SU-DHL-6 (cell line): ENCODE measurements at regions not wholly inside any gene's neighbourhood (a gene's known extent, or its start where the extent isn't known, plus 50 kb on each side); places are given as distances from the start of the nearest gene placed in this dataset.

ENCODE experiments used
- H2AFZ ChIP-seq: fragments of 200-600 bp; sonication (generic); 2 replicates; pipeline ENCODE4 v1.6.1; 2014; ENCODE audit warnings: low read depth, mild to moderate bottlenecking, moderate library complexity, mixed read lengths, antibody characterized with exemption, low read length; ENCODE audit not compliant: severe bottlenecking
- H3F3A ChIP-seq: fragments of 200-600 bp; shearing (Covaris generic); 2 replicates; pipeline ENCODE4 v1.6.0; 2016; ENCODE audit warnings: antibody characterized with exemption, mild to moderate bottlenecking; ENCODE audit not compliant: insufficient read depth
- H3K27ac ChIP-seq: fragments of 200-600 bp; sonication (generic); 2 replicates; pipeline ENCODE4 v1.5.1; 2016; ENCODE audit warnings: low read depth, mild to moderate bottlenecking, low read length, moderate library complexity, mixed read lengths
- H3K27me3 ChIP-seq: fragments of 200-600 bp; sonication (generic), shearing (Covaris generic); 2 replicates; pipeline ENCODE4 v1.6.0; 2014; ENCODE audit warnings: mild to moderate bottlenecking, low read length
- H3K36me3 ChIP-seq: fragments of 200-600 bp; sonication (generic); 2 replicates; pipeline ENCODE4 v1.6.1; 2014; ENCODE audit warnings: mild to moderate bottlenecking, low read length, mixed read lengths
- H3K4me2 ChIP-seq: fragments of 300-600, 200-600 bp; shearing (Covaris generic), sonication (generic); 2 replicates; pipeline ENCODE4 v1.6.0; 2014; ENCODE audit warnings: low read length, low read depth, mild to moderate bottlenecking; ENCODE audit not compliant: poor library complexity, severe bottlenecking
- H3K4me3 ChIP-seq: fragments of 200-600 bp; sonication (generic); 2 replicates; pipeline ENCODE4 v1.5.1; 2014; ENCODE audit warnings: antibody characterized with exemption, low read length, mild to moderate bottlenecking, mixed read lengths; ENCODE audit not compliant: insufficient read depth, poor library complexity, severe bottlenecking
- H3K79me2 ChIP-seq: fragments of 200-600 bp; sonication (generic); 2 replicates; pipeline ENCODE4 v1.6.1; 2014; ENCODE audit warnings: mild to moderate bottlenecking, low read length, moderate library complexity; ENCODE audit not compliant: insufficient read depth
- H3K9ac ChIP-seq: fragments of 200-600 bp; sonication (generic); 2 replicates; pipeline ENCODE4 v1.7.0; 2014; ENCODE audit warnings: mild to moderate bottlenecking, low read length
- H3K9me2 ChIP-seq: fragments of 200-600 bp; sonication (generic); replicated peaks from 2 replicates; pipeline ENCODE4 v1.6.1; 2014; ENCODE audit warnings: low read length; ENCODE audit not compliant: insufficient read depth
- H3K9me3 ChIP-seq: fragments of 200-600 bp; sonication (generic); 2 replicates; pipeline ENCODE4 v1.6.1; 2014; ENCODE audit warnings: low read length, mixed read lengths; ENCODE audit not compliant: insufficient read depth
- H4K20me1 ChIP-seq: fragments of 200-600 bp; sonication (generic); 2 replicates; pipeline ENCODE4 v1.6.1; 2014; ENCODE audit warnings: low read depth, mild to moderate bottlenecking, antibody characterized with exemption, low read length, moderate library complexity, mixed read lengths
- CTCF ChIP-seq: fragments of 200-600 bp; sonication (generic); IDR thresholded peaks from one replicate; pipeline ENCODE4 v1.5.1; 2017; ENCODE audit warnings: antibody characterized with exemption, mild to moderate bottlenecking, low read length, moderate library complexity; ENCODE audit not compliant: insufficient read depth, poor library complexity, severe bottlenecking
- EZH2phosphoT487 ChIP-seq: fragments of 200-600 bp; sonication (generic), shearing (Covaris generic); conservative IDR thresholded peaks from 2 replicates; pipeline ENCODE4 v1.6.1; 2018; ENCODE audit warnings: mild to moderate bottlenecking, antibody characterized with exemption, low read length, moderate library complexity, mixed read lengths

DNA sequence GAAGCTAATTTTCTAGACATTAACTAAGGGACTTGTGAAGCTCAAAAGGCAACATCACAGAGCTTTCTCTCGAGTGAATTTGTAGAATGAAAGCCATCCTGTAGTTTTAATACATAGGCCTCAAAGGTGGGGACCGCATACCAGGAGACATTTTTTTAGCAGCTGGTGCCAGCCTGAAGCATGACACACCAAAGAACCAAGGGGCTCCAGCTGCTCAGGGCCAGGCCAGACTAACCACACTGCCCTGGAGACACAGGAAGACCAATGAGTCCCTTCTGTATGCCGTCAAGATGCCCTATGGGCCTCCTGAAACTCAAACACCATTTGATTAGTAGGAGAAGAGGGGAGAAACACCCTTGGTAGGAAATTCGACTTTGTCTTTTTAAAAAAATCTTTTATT lies 113.9 kb upstream of the CACNA1E start:
- Histone ChIP-seq H3K9me2 (no peaks in the 10 kb centered on the region), H3K27me3 (no peaks in the 10 kb centered on the region), H3K27ac (no peak overlapping the region), H3K36me3 (no peaks in the 10 kb centered on the region), H4K20me1 (no peaks in the 10 kb centered on the region), H3F3A (no peaks in the 10 kb centered on the region), H3K79me2 (no peaks in the 10 kb centered on the region), H3K9me3 (no peaks in the 10 kb centered on the region), H3K9ac (no peak overlapping the region), H3K4me2 (no peak overlapping the region), H3K4me3 (no peak overlapping the region), H2AFZ (no peak overlapping the region)
- TF ChIP-seq CTCF, result no peak
- no peak for TF ChIP-seq EZH2phosphoT487

- Histone ChIP-seq H3K27me3 (peaks cover 4% of the 10 kb centered on the region; the same call in 1 of the 2 replicates), H3K9me2 (no peaks in the 10 kb centered on the region), H3K4me2 (no peak overlapping the region), H4K20me1 (no peaks in the 10 kb centered on the region), H3K79me2 (no peaks in the 10 kb centered on the region), H3K27ac (no peak overlapping the region), H3K4me3 (no peak overlapping the region), H3F3A (no peaks in the 10 kb centered on the region), H3K36me3 (no peaks in the 10 kb centered on the region), H3K9ac (no peak overlapping the region), H3K9me3 (no peaks in the 10 kb centered on the region), H2AFZ (no peak overlapping the region)
- no peak for TF ChIP-seq CTCF
Measured at GRCh38 chr1:181383695-181384094, 99.6 kb upstream of the CACNA1E start.

DNA sequence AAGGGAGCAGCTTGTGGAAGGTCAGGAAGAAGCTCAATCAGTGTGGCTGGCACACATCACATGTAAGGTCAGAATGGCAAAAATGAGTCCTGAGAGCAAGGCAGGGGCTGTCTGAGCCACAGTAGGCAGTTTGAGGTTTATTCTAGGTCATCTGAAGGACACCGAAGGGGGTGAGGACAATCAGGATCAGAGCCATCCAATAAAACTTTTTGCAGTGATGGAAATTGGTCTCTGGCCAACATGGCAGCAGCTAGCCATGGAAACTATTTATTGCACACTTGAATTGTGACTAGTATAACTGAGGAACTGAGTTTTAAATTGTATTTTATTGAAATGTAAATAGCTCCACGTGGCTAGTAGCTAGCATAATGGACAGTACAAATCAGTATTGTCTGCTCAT lies 97.0 kb upstream of the CACNA1E start:
- Histone ChIP-seq H3K9ac (no peak overlapping the region), H3K9me2 (no peaks in the 10 kb centered on the region), H3K9me3 (no peaks in the 10 kb centered on the region), H4K20me1 (no peaks in the 10 kb centered on the region), H3F3A (no peaks in the 10 kb centered on the region), H2AFZ (no peak overlapping the region), H3K4me3 (no peak overlapping the region), H3K27me3 (no peaks in the 10 kb centered on the region), H3K79me2 (no peaks in the 10 kb centered on the region), H3K27ac (no peak overlapping the region), H3K36me3 (no peaks in the 10 kb centered on the region), H3K4me2 (no peak overlapping the region)
- TF ChIP-seq EZH2phosphoT487 (no peak), CTCF (no peak)

GRCh38 chr1:181386951-181387350 lies 96.4 kb upstream of the CACNA1E start:
- Histone ChIP-seq H3F3A (no peaks in the 10 kb centered on the region), H2AFZ (no peak overlapping the region), H3K9me3 (no peaks in the 10 kb centered on the region), H3K79me2 (no peaks in the 10 kb centered on the region), H3K27ac (no peak overlapping the region), H3K4me3 (no peak overlapping the region), H3K27me3 (no peaks in the 10 kb centered on the region), H3K9me2 (no peaks in the 10 kb centered on the region), H3K9ac (no peak overlapping the region), H3K36me3 (no peaks in the 10 kb centered on the region), H3K4me2 (no peak overlapping the region), H4K20me1 (no peaks in the 10 kb centered on the region)
- TF ChIP-seq CTCF, result no peak
- TF ChIP-seq EZH2phosphoT487, result no peak
